Spleen (tissue), 11 donors: ENCODE measurements at regions not wholly inside any gene's neighbourhood (a gene's known extent, or its start where the extent isn't known, plus 50 kb on each side); places are given as distances from the start of the nearest gene placed in this dataset.

Experiments
- DNase-seq: peaks from one replicate; pipeline ENCODE4 v3.0.0-alpha.2; 2020
- H3K27ac ChIP-seq, 8 donors: fragments of 200-600 bp; sonication (generic) in 7 of 8; 1 replicate in 4 of 8; 2 replicates in 4 of 8; pipeline versions ENCODE4 v1.5.0 to v1.8.0; 2016 to 2021; ENCODE audit warnings: inconsistent platforms in 4 of 8, mild to moderate bottlenecking in 4 of 8, moderate library complexity in 1 of 8
- H3K27me3 ChIP-seq, 7 donors: fragments of 200-600 bp; sonication (generic) in 6 of 7; replicated peaks in 1 of 7; 1 replicate in 4 of 7; 2 replicates in 3 of 7; pipeline versions ENCODE4 v1.5.0 to v1.8.0; 2016 to 2021; ENCODE audit warnings: inconsistent platforms in 3 of 7, mild to moderate bottlenecking in 1 of 7
- H3K36me3 ChIP-seq, 6 donors: fragments of 200-600 bp; sonication (generic) in 5 of 6; 1 replicate in 4 of 6; 2 replicates in 2 of 6; pipeline versions ENCODE4 v1.5.0 to v1.8.0; 2016 to 2021; ENCODE audit warnings: inconsistent platforms in 2 of 6
- H3K4me1 ChIP-seq, 6 donors: fragments of 200-600 bp; sonication (generic) in 5 of 6; 1 replicate in 3 of 6; 2 replicates in 3 of 6; pipeline versions ENCODE4 v1.5.0 to v1.8.0; 2016 to 2021; ENCODE audit warnings: inconsistent platforms in 3 of 6
- H3K4me3 ChIP-seq, 8 donors: fragments of 200-600 bp; sonication (generic) in 7 of 8; 1 replicate in 4 of 8; 2 replicates in 4 of 8; pipeline versions ENCODE4 v1.5.0 to v1.8.0; 2016 to 2021; ENCODE audit warnings: inconsistent platforms in 4 of 8, mild to moderate bottlenecking in 4 of 8, moderate library complexity in 2 of 8
- H3K9me3 ChIP-seq, 8 donors: fragments of 200-600 bp; sonication (generic) in 7 of 8; 1 replicate in 4 of 8; 2 replicates in 4 of 8; pipeline versions ENCODE4 v1.5.0 to v1.8.0; 2016 to 2021; ENCODE audit warnings: inconsistent platforms in 4 of 8
- CTCF ChIP-seq, 11 experiments: fragments of 200-600 bp in 7 of 11; fragments of 450-650 bp in 4 of 11; sonication (generic) in 4 of 11; IDR thresholded peaks in 8 of 11; conservative IDR thresholded peaks in 3 of 11; 1 replicate in 7 of 11; 2 replicates in 4 of 11; pipeline versions ENCODE4 v1.4.0 to v1.8.0; 2016 to 2021; ENCODE audit warnings: antibody characterized with exemption in 11 of 11, inconsistent platforms in 4 of 11, mild to moderate bottlenecking in 1 of 11
- POLR2A ChIP-seq, 3 donors: fragments of 450-650 bp; IDR thresholded peaks; one replicate each; pipeline ENCODE4 v1.5.1; 2017; ENCODE audit warnings: antibody characterized with exemption in 3 of 3, mild to moderate bottlenecking in 1 of 3
- POLR2AphosphoS5 ChIP-seq, 3 donors: sonication (generic); formaldehyde crosslinking; IDR thresholded peaks; one replicate each; pipeline ENCODE4 v1.5.1; 2017; ENCODE audit warnings: antibody characterized with exemption in 3 of 3
- WGBS, 5 donors: extraction: QIAGEN DNeasy Blood & Tissue Kit in 3 of 5; methylation state at CpG; one replicate each; pipeline versions ENCODE4 v1.1.5 to v1.1.7; 2013 to 2018; 5-methylcytosine and 5-hydroxymethylcytosine counted together
- intact Hi-C: fragments of 100-400 bp; cut with DNase I; formaldehyde crosslinking; loops from one replicate; pipeline ENCODE4 v1.15.0; 2023; ENCODE audit warnings: low total_unique reads
- donor health status: healthy with polysubstance abuse.
- donor health status: DM: no; HTN: no; CAD: no; lungs with moderate emphysema.
- donor health status: DM: no; HTN: no; CAD: no.
- donor health status: Bipolar disorder and iron deficiency.
- donor health status: healthy.
- donor health status: DM: no; HTN: no; CAD: no.
- donor health status: DM: yes; HTN: yes; CAD: no.

GRCh38 chr18:25423760-25424159, 71.8 kb upstream of the ZNF521 start:
- no peak overlapping the region for H3K4me3 ChIP-seq
- TF ChIP-seq POLR2A (IDR thresholded peaks at IDR 0.05) (no peak), POLR2AphosphoS5 (IDR thresholded peaks at IDR 0.05) (no peak), CTCF (IDR thresholded peaks at IDR 0.05 in 8 of 11, conservative IDR thresholded peaks at IDR 0.05 in 3 of 11) (no peak)
- H3K27ac ChIP-seq: no peak overlapping the region
- intact Hi-C loops: no loop called here
- H3K36me3 ChIP-seq: no peaks in the 10 kb centered on the region
- 40 to 88% (median 65%) methylated on average over 2 of the region's 2 CpGs for WGBS, 5 donors
- no peak for DNase-seq
- peaks cover 0 to 4% (median 0%) of the 10 kb centered on the region in 7 donors for H3K27me3 ChIP-seq
- no peaks in the 10 kb centered on the region for H3K4me1 ChIP-seq
- H3K9me3 ChIP-seq: peaks cover 0 to 9% (median 6%) of the 10 kb centered on the region in 8 donors

GRCh38 chr18:25423267-25423666, 71.3 kb upstream of the ZNF521 start:
- TF ChIP-seq POLR2A (IDR thresholded peaks at IDR 0.05) (no peak), CTCF (IDR thresholded peaks at IDR 0.05 in 8 of 11, conservative IDR thresholded peaks at IDR 0.05 in 3 of 11) (no peak), POLR2AphosphoS5 (IDR thresholded peaks at IDR 0.05) (no peak)
- Histone ChIP-seq H3K9me3 (peaks cover 0 to 9% (median 6%) of the 10 kb centered on the region in 8 donors), H3K27ac (no peak overlapping the region), H3K27me3 (peaks cover 0 to 5% (median 0%) of the 10 kb centered on the region in 7 donors), H3K4me1 (no peaks in the 10 kb centered on the region), H3K4me3 (no peak overlapping the region), H3K36me3 (no peaks in the 10 kb centered on the region)
- intact Hi-C loops: no loop called here
- WGBS, 5 donors: 73 to 88% (median 80%) methylated on average over 2 of the region's 2 CpGs
- DNase-seq: no peak

- no peak overlapping the region for H3K4me3 ChIP-seq
- DNase-seq: no peak
- no peaks in the 10 kb centered on the region for H3K4me1 ChIP-seq
- no peak for TF ChIP-seq POLR2AphosphoS5 (IDR thresholded peaks at IDR 0.05)
- H3K36me3 ChIP-seq: no peaks in the 10 kb centered on the region
- 79 to 91% (median 84%) methylated on average over 1 of the region's 1 CpG for WGBS, 5 donors
- peaks cover 0 to 5% (median 4%) of the 10 kb centered on the region in 8 donors for H3K9me3 ChIP-seq
- H3K27ac ChIP-seq: no peak overlapping the region
- intact Hi-C loops: no loop called here
- peaks cover 0 to 8% (median 0%) of the 10 kb centered on the region in 7 donors for H3K27me3 ChIP-seq
Measured at GRCh38 chr18:25422230-25422629, 70.3 kb upstream of the ZNF521 start.

GRCh38 chr18:25420077-25420825, 68.3 kb upstream of the ZNF521 start:
- DNase-seq: no peak
- Histone ChIP-seq H3K4me3 (no peak overlapping the region), H3K27me3 (peaks cover 0 to 16% (median 0%) of the 10 kb centered on the region in 7 donors), H3K27ac (no peak overlapping the region), H3K9me3 (no peaks in the 10 kb centered on the region), H3K36me3 (no peaks in the 10 kb centered on the region), H3K4me1 (no peaks in the 10 kb centered on the region)
- WGBS, 5 donors: 54 to 66% (median 59%) methylated on average over 13 of the region's 13 CpGs
- intact Hi-C loops: no loop called here
- TF ChIP-seq POLR2A (IDR thresholded peaks at IDR 0.05) (no peak), CTCF (IDR thresholded peaks at IDR 0.05 in 8 of 11, conservative IDR thresholded peaks at IDR 0.05 in 3 of 11) (no peak), POLR2AphosphoS5 (IDR thresholded peaks at IDR 0.05) (no peak)
